ENCODE measurements at regions not wholly inside any gene's neighbourhood (a gene's known extent, or its start where the extent isn't known, plus 50 kb on each side); places are given as distances from the start of the nearest gene placed in this dataset.

GRCh38 chr1:170313306-170313705 is 167.5 kb downstream of the NTMT2 start:
- TF ChIP-seq CTCF (IDR thresholded peaks at IDR 0.05) = no peak
- no peak for TF ChIP-seq EP300 (IDR thresholded peaks at IDR 0.05)

Measured in tibial nerve (tissue), 4 donors.